H9 (cell line): ENCODE measurements at regions not wholly inside any gene's neighbourhood (a gene's known extent, or its start where the extent isn't known, plus 50 kb on each side); places are given as distances from the start of the nearest gene placed in this dataset.

Source experiments
- DNase-seq: peaks from one replicate; pipeline ENCODE4 v3.0.0-alpha.2; 2017
- H2AFZ ChIP-seq: one replicate; pipeline ENCODE4 v1.6.1; 2013; ENCODE audit warnings: mild to moderate bottlenecking, low read length, control low read depth, moderate library complexity
- H2AK5ac ChIP-seq: 2 replicates; pipeline ENCODE4 v1.6.1; 2013; ENCODE audit warnings: low read length, control low read depth, mixed read lengths; ENCODE audit not compliant: insufficient read length
- H2BK120ac ChIP-seq: one replicate; pipeline ENCODE4 v1.6.1; 2013; ENCODE audit warnings: low read depth, mild to moderate bottlenecking, low read length, control low read depth, inconsistent platforms; ENCODE audit not compliant: poor library complexity, severe bottlenecking
- H2BK12ac ChIP-seq: 2 replicates; pipeline ENCODE4 v1.6.1; 2013; ENCODE audit warnings: low read length, control low read depth, mixed read lengths, low read depth; ENCODE audit not compliant: insufficient read length
- H2BK15ac ChIP-seq: 2 replicates; pipeline ENCODE4 v1.6.1; 2013; ENCODE audit warnings: low read depth, low read length, control low read depth
- H2BK20ac ChIP-seq: one replicate; pipeline ENCODE4 v1.6.1; 2013; ENCODE audit warnings: low read depth, mild to moderate bottlenecking, low read length, control low read depth, inconsistent platforms; ENCODE audit not compliant: poor library complexity, severe bottlenecking
- H2BK5ac ChIP-seq: 2 replicates; pipeline ENCODE4 v1.6.1; 2013; ENCODE audit warnings: low read length, control low read depth, mixed read lengths; ENCODE audit not compliant: insufficient read length
- H3K14ac ChIP-seq: 2 replicates; pipeline ENCODE4 v1.6.1; 2013; ENCODE audit warnings: low read length, control low read depth; ENCODE audit not compliant: insufficient read depth
- H3K18ac ChIP-seq: 2 replicates; pipeline ENCODE4 v1.6.1; 2013; ENCODE audit warnings: low read depth, mild to moderate bottlenecking, mixed read lengths, low read length, control low read depth; ENCODE audit not compliant: insufficient read length
- H3K23ac ChIP-seq: 2 replicates; pipeline ENCODE4 v1.6.1; 2013; ENCODE audit warnings: low read length, control low read depth, mixed read lengths, low read depth; ENCODE audit not compliant: insufficient read length
- H3K23me2 ChIP-seq: 2 replicates; pipeline ENCODE4 v1.6.1; 2013; ENCODE audit warnings: low read depth, mild to moderate bottlenecking, mixed read lengths, low read length, control low read depth; ENCODE audit not compliant: insufficient read length, poor library complexity, severe bottlenecking
- H3K27ac ChIP-seq: 2 replicates; pipeline ENCODE4 v1.5.1; 2013; ENCODE audit warnings: low read length, control low read depth, mixed read lengths, low read depth; ENCODE audit not compliant: insufficient read length
- H3K27me3 ChIP-seq: 2 replicates; pipeline ENCODE4 v1.6.1; 2013; ENCODE audit warnings: low read length, control low read depth, inconsistent platforms; ENCODE audit not compliant: insufficient read depth
- H3K4ac ChIP-seq: 2 replicates; pipeline ENCODE4 v1.6.1; 2013; ENCODE audit warnings: low read depth, mild to moderate bottlenecking, control low read depth, inconsistent platforms, low read length, moderate library complexity
- H3K4me1 ChIP-seq: 2 replicates; pipeline ENCODE4 v1.6.1; 2013; ENCODE audit warnings: low read length, control low read depth, inconsistent platforms; ENCODE audit not compliant: insufficient read depth
- H3K4me2 ChIP-seq: 2 replicates; pipeline ENCODE4 v1.6.1; 2013; ENCODE audit warnings: low read length, control low read depth, mixed read lengths; ENCODE audit not compliant: insufficient read length, insufficient read depth
- H3K56ac ChIP-seq: 2 replicates; pipeline ENCODE4 v1.6.1; 2013; ENCODE audit warnings: low read depth, mild to moderate bottlenecking, mixed read lengths, low read length, control low read depth; ENCODE audit not compliant: insufficient read length
- H3K79me1 ChIP-seq: 2 replicates; pipeline ENCODE4 v1.6.1; 2013; ENCODE audit warnings: low read depth, mild to moderate bottlenecking, moderate library complexity, low read length, control low read depth, inconsistent platforms; ENCODE audit not compliant: insufficient read depth, poor library complexity, severe bottlenecking
- H3K79me2 ChIP-seq: 2 replicates; pipeline ENCODE4 v1.6.1; 2013; ENCODE audit warnings: low read length, control low read depth, inconsistent platforms; ENCODE audit not compliant: insufficient read depth
- H3K9ac ChIP-seq: 2 replicates; pipeline ENCODE4 v1.6.1; 2013; ENCODE audit warnings: low read length, control low read depth, mixed read lengths; ENCODE audit not compliant: insufficient read length; ENCODE audit errors: extremely low read depth
- H3K9me3 ChIP-seq: one replicate; pipeline ENCODE4 v1.6.1; 2013; ENCODE audit warnings: low read depth, low read length, inconsistent platforms; ENCODE audit not compliant: control insufficient read depth
- H3T11ph ChIP-seq: one replicate; pipeline ENCODE4 v1.6.1; 2013; ENCODE audit warnings: mild to moderate bottlenecking, low read length, control low read depth, inconsistent platforms
- H4K20me1 ChIP-seq: one replicate; pipeline ENCODE4 v1.6.1; 2013; ENCODE audit not compliant: control insufficient read depth, insufficient read length, insufficient read depth
- H4K5ac ChIP-seq: 2 replicates; pipeline ENCODE4 v1.6.1; 2013; ENCODE audit warnings: low read depth, mild to moderate bottlenecking, mixed read lengths, low read length, control low read depth; ENCODE audit not compliant: insufficient read length
- H4K8ac ChIP-seq: replicated peaks from 2 replicates; pipeline ENCODE4 v1.6.1; 2013; ENCODE audit warnings: low read length, control low read depth, mixed read lengths, low read depth; ENCODE audit not compliant: insufficient read length
- H4K91ac ChIP-seq: 2 replicates; pipeline ENCODE4 v1.6.1; 2013; ENCODE audit warnings: low read depth, mild to moderate bottlenecking, moderate library complexity, mixed read lengths, low read length, control low read depth; ENCODE audit not compliant: insufficient read length
- H3K27ac Mint-ChIP-seq, 3 experiments: 2 replicates in 2 of 3; 3 replicates in 1 of 3; pipeline ENCODE4 v1.8.0; 2020 to 2021; ENCODE audit warnings: mixed read lengths in 3 of 3, mild to moderate bottlenecking in 1 of 3, moderate library complexity in 1 of 3
- H3K27me3 Mint-ChIP-seq: 2 replicates; pipeline ENCODE4 v1.8.0; 2021; ENCODE audit warnings: low read depth, mild to moderate bottlenecking, moderate library complexity, mixed read lengths
- H3K36me3 Mint-ChIP-seq, 3 experiments: 2 replicates in 2 of 3; 3 replicates in 1 of 3; pipeline ENCODE4 v1.8.0; 2020 to 2021; ENCODE audit warnings: low read depth in 3 of 3, mixed read lengths in 3 of 3; ENCODE audit not compliant: insufficient read depth in 1 of 3
- H3K4me1 Mint-ChIP-seq, 2 experiments: 2 replicates each; pipeline ENCODE4 v1.8.0; 2020; ENCODE audit warnings: mixed read lengths in 2 of 2
- H3K4me3 Mint-ChIP-seq, 2 experiments: 2 replicates in 1 of 2; 3 replicates in 1 of 2; pipeline ENCODE4 v1.8.0; 2020 to 2021; ENCODE audit warnings: mild to moderate bottlenecking in 2 of 2, mixed read lengths in 2 of 2, moderate library complexity in 1 of 2
- H3K9me3 Mint-ChIP-seq, 2 experiments: 2 replicates in 1 of 2; 3 replicates in 1 of 2; pipeline ENCODE4 v1.8.0; 2020; ENCODE audit warnings: mild to moderate bottlenecking in 2 of 2, mixed read lengths in 2 of 2, moderate library complexity in 1 of 2
- TF ChIP-seq, protein P1 (sequence below): fragments of 200-600 bp; sonication (generic); conservative IDR thresholded peaks from 3 replicates; pipeline ENCODE4 v1.8.0; 2021; ENCODE audit warnings: antibody characterized with exemption, mild to moderate bottlenecking

GRCh38 chr16:52855463-52855862, 197.2 kb downstream of the CHD9NB start:
- no peaks in the 10 kb centered on the region for H3K23me2 ChIP-seq
- H3K27ac Mint-ChIP-seq = no peak overlapping the region
- H3K9me3 Mint-ChIP-seq = peaks cover 10 to 15% of the 10 kb centered on the region in 2 experiments; a peak in 3 of 5 replicates
- DNase-seq = no peak
- no peak overlapping the region for H3K4me3 Mint-ChIP-seq
- H4K8ac ChIP-seq = no peak overlapping the region
- H2BK5ac ChIP-seq = no peak overlapping the region
- H3K18ac ChIP-seq = no peak overlapping the region
- no peaks in the 10 kb centered on the region for H3K9me3 ChIP-seq
- peaks cover 0 to 4% of the 10 kb centered on the region in 2 experiments; a peak in 3 of 4 replicates for H3K4me1 Mint-ChIP-seq
- H2BK15ac ChIP-seq = no peak overlapping the region
- TF ChIP-seq, protein P1, sequence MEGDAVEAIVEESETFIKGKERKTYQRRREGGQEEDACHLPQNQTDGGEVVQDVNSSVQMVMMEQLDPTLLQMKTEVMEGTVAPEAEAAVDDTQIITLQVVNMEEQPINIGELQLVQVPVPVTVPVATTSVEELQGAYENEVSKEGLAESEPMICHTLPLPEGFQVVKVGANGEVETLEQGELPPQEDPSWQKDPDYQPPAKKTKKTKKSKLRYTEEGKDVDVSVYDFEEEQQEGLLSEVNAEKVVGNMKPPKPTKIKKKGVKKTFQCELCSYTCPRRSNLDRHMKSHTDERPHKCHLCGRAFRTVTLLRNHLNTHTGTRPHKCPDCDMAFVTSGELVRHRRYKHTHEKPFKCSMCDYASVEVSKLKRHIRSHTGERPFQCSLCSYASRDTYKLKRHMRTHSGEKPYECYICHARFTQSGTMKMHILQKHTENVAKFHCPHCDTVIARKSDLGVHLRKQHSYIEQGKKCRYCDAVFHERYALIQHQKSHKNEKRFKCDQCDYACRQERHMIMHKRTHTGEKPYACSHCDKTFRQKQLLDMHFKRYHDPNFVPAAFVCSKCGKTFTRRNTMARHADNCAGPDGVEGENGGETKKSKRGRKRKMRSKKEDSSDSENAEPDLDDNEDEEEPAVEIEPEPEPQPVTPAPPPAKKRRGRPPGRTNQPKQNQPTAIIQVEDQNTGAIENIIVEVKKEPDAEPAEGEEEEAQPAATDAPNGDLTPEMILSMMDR = no peak
- no peak overlapping the region for H3K23ac ChIP-seq
- H2BK12ac ChIP-seq = no peak overlapping the region
- no peaks in the 10 kb centered on the region for H3K4me1 ChIP-seq
- no peaks in the 10 kb centered on the region for H4K20me1 ChIP-seq
- no peaks in the 10 kb centered on the region for H3K27me3 ChIP-seq
- H3K4me2 ChIP-seq = no peak overlapping the region
- H3K14ac ChIP-seq = no peak overlapping the region
- no peak overlapping the region for H3K9ac ChIP-seq
- H4K91ac ChIP-seq = no peak overlapping the region
- no peak overlapping the region for H2AK5ac ChIP-seq
- H3K79me1 ChIP-seq = no peaks in the 10 kb centered on the region
- H4K5ac ChIP-seq = no peak overlapping the region
- no peak overlapping the region for H2BK120ac ChIP-seq
- no peak overlapping the region for H3T11ph ChIP-seq
- no peaks in the 10 kb centered on the region for H3K79me2 ChIP-seq
- no peak overlapping the region for H2BK20ac ChIP-seq
- H3K36me3 Mint-ChIP-seq = peaks cover 0 to 16% (median 0%) of the 10 kb centered on the region in 3 experiments; a peak in 3 of 7 replicates
- H3K56ac ChIP-seq = no peak overlapping the region
- no peak overlapping the region for H3K27ac ChIP-seq
- H3K4ac ChIP-seq = no peak overlapping the region
- H2AFZ ChIP-seq = no peak overlapping the region
- H3K27me3 Mint-ChIP-seq = no peaks in the 10 kb centered on the region
